H9 (cell line): ENCODE measurements at regions not wholly inside any gene's neighbourhood (a gene's known extent, or its start where the extent isn't known, plus 50 kb on each side); places are given as distances from the start of the nearest gene placed in this dataset.
"Not testable (repeated sequence)": the region's sequence is repeated elsewhere in the genome, so short reads cannot be mapped to it uniquely, and the experiment has no call there.

Source experiments
- DNase-seq: peaks from one replicate; pipeline ENCODE4 v3.0.0-alpha.2; 2017
- H2AFZ ChIP-seq: one replicate; pipeline ENCODE4 v1.6.1; 2013; ENCODE audit warnings: mild to moderate bottlenecking, low read length, control low read depth, moderate library complexity
- H2AK5ac ChIP-seq: 2 replicates; pipeline ENCODE4 v1.6.1; 2013; ENCODE audit warnings: low read length, control low read depth, mixed read lengths; ENCODE audit not compliant: insufficient read length
- H2BK120ac ChIP-seq: one replicate; pipeline ENCODE4 v1.6.1; 2013; ENCODE audit warnings: low read depth, mild to moderate bottlenecking, low read length, control low read depth, inconsistent platforms; ENCODE audit not compliant: poor library complexity, severe bottlenecking
- H2BK12ac ChIP-seq: 2 replicates; pipeline ENCODE4 v1.6.1; 2013; ENCODE audit warnings: low read length, control low read depth, mixed read lengths, low read depth; ENCODE audit not compliant: insufficient read length
- H2BK15ac ChIP-seq: 2 replicates; pipeline ENCODE4 v1.6.1; 2013; ENCODE audit warnings: low read depth, low read length, control low read depth
- H2BK20ac ChIP-seq: one replicate; pipeline ENCODE4 v1.6.1; 2013; ENCODE audit warnings: low read depth, mild to moderate bottlenecking, low read length, control low read depth, inconsistent platforms; ENCODE audit not compliant: poor library complexity, severe bottlenecking
- H2BK5ac ChIP-seq: 2 replicates; pipeline ENCODE4 v1.6.1; 2013; ENCODE audit warnings: low read length, control low read depth, mixed read lengths; ENCODE audit not compliant: insufficient read length
- H3K14ac ChIP-seq: 2 replicates; pipeline ENCODE4 v1.6.1; 2013; ENCODE audit warnings: low read length, control low read depth; ENCODE audit not compliant: insufficient read depth
- H3K18ac ChIP-seq: 2 replicates; pipeline ENCODE4 v1.6.1; 2013; ENCODE audit warnings: low read depth, mild to moderate bottlenecking, mixed read lengths, low read length, control low read depth; ENCODE audit not compliant: insufficient read length
- H3K23ac ChIP-seq: 2 replicates; pipeline ENCODE4 v1.6.1; 2013; ENCODE audit warnings: low read length, control low read depth, mixed read lengths, low read depth; ENCODE audit not compliant: insufficient read length
- H3K23me2 ChIP-seq: 2 replicates; pipeline ENCODE4 v1.6.1; 2013; ENCODE audit warnings: low read depth, mild to moderate bottlenecking, mixed read lengths, low read length, control low read depth; ENCODE audit not compliant: insufficient read length, poor library complexity, severe bottlenecking
- H3K27ac ChIP-seq: 2 replicates; pipeline ENCODE4 v1.5.1; 2013; ENCODE audit warnings: low read length, control low read depth, mixed read lengths, low read depth; ENCODE audit not compliant: insufficient read length
- H3K27me3 ChIP-seq: 2 replicates; pipeline ENCODE4 v1.6.1; 2013; ENCODE audit warnings: low read length, control low read depth, inconsistent platforms; ENCODE audit not compliant: insufficient read depth
- H3K4ac ChIP-seq: 2 replicates; pipeline ENCODE4 v1.6.1; 2013; ENCODE audit warnings: low read depth, mild to moderate bottlenecking, control low read depth, inconsistent platforms, low read length, moderate library complexity
- H3K4me1 ChIP-seq: 2 replicates; pipeline ENCODE4 v1.6.1; 2013; ENCODE audit warnings: low read length, control low read depth, inconsistent platforms; ENCODE audit not compliant: insufficient read depth
- H3K4me2 ChIP-seq: 2 replicates; pipeline ENCODE4 v1.6.1; 2013; ENCODE audit warnings: low read length, control low read depth, mixed read lengths; ENCODE audit not compliant: insufficient read length, insufficient read depth
- H3K56ac ChIP-seq: 2 replicates; pipeline ENCODE4 v1.6.1; 2013; ENCODE audit warnings: low read depth, mild to moderate bottlenecking, mixed read lengths, low read length, control low read depth; ENCODE audit not compliant: insufficient read length
- H3K79me1 ChIP-seq: 2 replicates; pipeline ENCODE4 v1.6.1; 2013; ENCODE audit warnings: low read depth, mild to moderate bottlenecking, moderate library complexity, low read length, control low read depth, inconsistent platforms; ENCODE audit not compliant: insufficient read depth, poor library complexity, severe bottlenecking
- H3K79me2 ChIP-seq: 2 replicates; pipeline ENCODE4 v1.6.1; 2013; ENCODE audit warnings: low read length, control low read depth, inconsistent platforms; ENCODE audit not compliant: insufficient read depth
- H3K9ac ChIP-seq: 2 replicates; pipeline ENCODE4 v1.6.1; 2013; ENCODE audit warnings: low read length, control low read depth, mixed read lengths; ENCODE audit not compliant: insufficient read length; ENCODE audit errors: extremely low read depth
- H3K9me3 ChIP-seq: one replicate; pipeline ENCODE4 v1.6.1; 2013; ENCODE audit warnings: low read depth, low read length, inconsistent platforms; ENCODE audit not compliant: control insufficient read depth
- H3T11ph ChIP-seq: one replicate; pipeline ENCODE4 v1.6.1; 2013; ENCODE audit warnings: mild to moderate bottlenecking, low read length, control low read depth, inconsistent platforms
- H4K20me1 ChIP-seq: one replicate; pipeline ENCODE4 v1.6.1; 2013; ENCODE audit not compliant: control insufficient read depth, insufficient read length, insufficient read depth
- H4K5ac ChIP-seq: 2 replicates; pipeline ENCODE4 v1.6.1; 2013; ENCODE audit warnings: low read depth, mild to moderate bottlenecking, mixed read lengths, low read length, control low read depth; ENCODE audit not compliant: insufficient read length
- H4K8ac ChIP-seq: replicated peaks from 2 replicates; pipeline ENCODE4 v1.6.1; 2013; ENCODE audit warnings: low read length, control low read depth, mixed read lengths, low read depth; ENCODE audit not compliant: insufficient read length
- H4K91ac ChIP-seq: 2 replicates; pipeline ENCODE4 v1.6.1; 2013; ENCODE audit warnings: low read depth, mild to moderate bottlenecking, moderate library complexity, mixed read lengths, low read length, control low read depth; ENCODE audit not compliant: insufficient read length
- H3K27ac Mint-ChIP-seq, 3 experiments: 2 replicates in 2 of 3; 3 replicates in 1 of 3; pipeline ENCODE4 v1.8.0; 2020 to 2021; ENCODE audit warnings: mixed read lengths in 3 of 3, mild to moderate bottlenecking in 1 of 3, moderate library complexity in 1 of 3
- H3K27me3 Mint-ChIP-seq: 2 replicates; pipeline ENCODE4 v1.8.0; 2021; ENCODE audit warnings: low read depth, mild to moderate bottlenecking, moderate library complexity, mixed read lengths
- H3K36me3 Mint-ChIP-seq, 3 experiments: 2 replicates in 2 of 3; 3 replicates in 1 of 3; pipeline ENCODE4 v1.8.0; 2020 to 2021; ENCODE audit warnings: low read depth in 3 of 3, mixed read lengths in 3 of 3; ENCODE audit not compliant: insufficient read depth in 1 of 3
- H3K4me1 Mint-ChIP-seq, 2 experiments: 2 replicates each; pipeline ENCODE4 v1.8.0; 2020; ENCODE audit warnings: mixed read lengths in 2 of 2
- H3K4me3 Mint-ChIP-seq, 2 experiments: 2 replicates in 1 of 2; 3 replicates in 1 of 2; pipeline ENCODE4 v1.8.0; 2020 to 2021; ENCODE audit warnings: mild to moderate bottlenecking in 2 of 2, mixed read lengths in 2 of 2, moderate library complexity in 1 of 2
- H3K9me3 Mint-ChIP-seq, 2 experiments: 2 replicates in 1 of 2; 3 replicates in 1 of 2; pipeline ENCODE4 v1.8.0; 2020; ENCODE audit warnings: mild to moderate bottlenecking in 2 of 2, mixed read lengths in 2 of 2, moderate library complexity in 1 of 2
- WGBS: extraction: QIAGEN DNeasy Blood & Tissue Kit; methylation state at CpG from one replicate; pipeline ENCODE4 v1.1.7; 2013; ENCODE audit warnings: missing lambda C conversion rate, low lambda C conversion rate, mixed read lengths; ENCODE audit not compliant: insufficient read length; ENCODE audit errors: extremely low coverage; 5-methylcytosine and 5-hydroxymethylcytosine counted together
- TF ChIP-seq, protein P1 (sequence below): fragments of 200-600 bp; sonication (generic); conservative IDR thresholded peaks from 3 replicates; pipeline ENCODE4 v1.8.0; 2021; ENCODE audit warnings: antibody characterized with exemption, mild to moderate bottlenecking

DNA sequence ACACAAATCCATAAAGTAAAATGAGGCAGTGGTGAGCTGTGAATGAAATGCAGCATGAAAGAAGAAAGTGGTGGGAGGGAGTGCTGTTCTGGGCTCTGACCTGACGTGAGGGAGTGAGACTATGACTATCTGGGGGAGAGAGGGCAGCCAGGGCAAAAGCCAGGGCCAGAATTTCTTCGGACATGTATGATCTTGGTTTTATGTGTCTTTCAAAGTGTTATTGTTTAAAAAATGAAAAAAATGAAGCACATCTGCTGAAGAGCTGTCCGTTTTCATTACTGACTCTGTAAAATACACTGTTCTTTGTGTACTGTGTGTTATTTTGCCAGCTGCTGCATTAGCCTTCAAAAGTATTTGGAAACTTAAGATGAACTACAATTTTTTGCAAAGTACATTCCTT, 70.2 kb upstream of the KLF14 start:
- Histone ChIP-seq H3K79me1 (no peaks in the 10 kb centered on the region), H2AK5ac (no peak overlapping the region)
- peaks cover 0 to 3% of the 10 kb centered on the region in 2 experiments; a peak in 1 of 4 replicates for H3K4me1 Mint-ChIP-seq

DNA sequence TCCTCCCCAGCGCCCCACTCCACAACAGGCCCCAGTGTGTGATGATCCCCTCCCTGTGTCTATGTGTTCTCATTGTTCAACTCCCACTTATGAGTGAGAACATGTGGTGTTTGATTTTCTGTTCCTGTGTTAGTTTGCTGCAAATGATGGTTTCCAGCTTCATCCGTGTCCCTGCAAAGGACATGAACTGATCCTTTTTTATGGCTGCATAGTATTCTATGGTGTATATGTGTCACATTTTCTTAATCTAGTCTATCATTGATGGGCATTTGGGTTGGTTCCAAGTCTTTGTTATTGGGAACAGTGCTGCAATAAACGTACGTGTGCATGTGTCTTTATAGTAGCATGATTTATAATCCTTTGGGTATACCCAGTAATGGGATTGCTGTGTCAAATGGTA, 78.8 kb upstream of the KLF14 start:
- not testable (repeated sequence) for H2AFZ ChIP-seq, H3K23me2 ChIP-seq, H3T11ph ChIP-seq, H3K4ac ChIP-seq, H3K18ac ChIP-seq, H3K9me3 Mint-ChIP-seq, H3K23ac ChIP-seq, H3K79me1 ChIP-seq, H4K20me1 ChIP-seq, H3K9ac ChIP-seq, H2BK15ac ChIP-seq, H3K9me3 ChIP-seq, H2BK120ac ChIP-seq, H4K5ac ChIP-seq, H4K8ac ChIP-seq, H3K36me3 Mint-ChIP-seq, H3K14ac ChIP-seq, H3K4me2 ChIP-seq, H3K27ac Mint-ChIP-seq, H3K56ac ChIP-seq, H2AK5ac ChIP-seq, H3K4me3 Mint-ChIP-seq, H3K27me3 ChIP-seq, H4K91ac ChIP-seq, H3K27ac ChIP-seq, H3K79me2 ChIP-seq, DNase-seq, H2BK5ac ChIP-seq, H3K4me1 ChIP-seq, H2BK12ac ChIP-seq, H3K27me3 Mint-ChIP-seq, H2BK20ac ChIP-seq, H3K4me1 Mint-ChIP-seq
- WGBS: no CpG with 5 or more reads among the region's 4 CpGs

More for the DNA sequence above, 70.2 kb upstream of the KLF14 start:
- Histone ChIP-seq H3T11ph (no peak overlapping the region), H3K27me3 (no peaks in the 10 kb centered on the region), H4K91ac (no peak overlapping the region), H3K18ac (no peak overlapping the region), H2BK20ac (no peak overlapping the region), H2BK12ac (no peak overlapping the region), H3K4me2 (no peak overlapping the region), H3K79me2 (no peaks in the 10 kb centered on the region), H3K23ac (no peak overlapping the region), H4K20me1 (no peaks in the 10 kb centered on the region), H3K9me3 (no peaks in the 10 kb centered on the region), H3K4me1 (no peaks in the 10 kb centered on the region), H4K5ac (no peak overlapping the region), H3K14ac (no peak overlapping the region), H2AFZ (no peak overlapping the region), H3K9ac (no peak overlapping the region), H3K23me2 (no peaks in the 10 kb centered on the region), H3K4ac (no peak overlapping the region), H2BK120ac (no peak overlapping the region), H4K8ac (no peak overlapping the region), H3K27ac (no peak overlapping the region), H3K56ac (no peak overlapping the region), H2BK15ac (no peak overlapping the region), H2BK5ac (no peak overlapping the region)
- TF ChIP-seq, protein P1, sequence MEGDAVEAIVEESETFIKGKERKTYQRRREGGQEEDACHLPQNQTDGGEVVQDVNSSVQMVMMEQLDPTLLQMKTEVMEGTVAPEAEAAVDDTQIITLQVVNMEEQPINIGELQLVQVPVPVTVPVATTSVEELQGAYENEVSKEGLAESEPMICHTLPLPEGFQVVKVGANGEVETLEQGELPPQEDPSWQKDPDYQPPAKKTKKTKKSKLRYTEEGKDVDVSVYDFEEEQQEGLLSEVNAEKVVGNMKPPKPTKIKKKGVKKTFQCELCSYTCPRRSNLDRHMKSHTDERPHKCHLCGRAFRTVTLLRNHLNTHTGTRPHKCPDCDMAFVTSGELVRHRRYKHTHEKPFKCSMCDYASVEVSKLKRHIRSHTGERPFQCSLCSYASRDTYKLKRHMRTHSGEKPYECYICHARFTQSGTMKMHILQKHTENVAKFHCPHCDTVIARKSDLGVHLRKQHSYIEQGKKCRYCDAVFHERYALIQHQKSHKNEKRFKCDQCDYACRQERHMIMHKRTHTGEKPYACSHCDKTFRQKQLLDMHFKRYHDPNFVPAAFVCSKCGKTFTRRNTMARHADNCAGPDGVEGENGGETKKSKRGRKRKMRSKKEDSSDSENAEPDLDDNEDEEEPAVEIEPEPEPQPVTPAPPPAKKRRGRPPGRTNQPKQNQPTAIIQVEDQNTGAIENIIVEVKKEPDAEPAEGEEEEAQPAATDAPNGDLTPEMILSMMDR: no peak
- Mint-ChIP-seq H3K36me3 (no peaks in the 10 kb centered on the region), H3K27me3 (no peaks in the 10 kb centered on the region; the same call in none of the 2 replicates), H3K9me3 (no peaks in the 10 kb centered on the region), H3K27ac (no peak overlapping the region), H3K4me3 (no peak overlapping the region)
- WGBS: no CpG with 5 or more reads among the region's 3 CpGs
- no peak for DNase-seq
